Suprapubic skin (tissue), 4 donors: ENCODE measurements at regions not wholly inside any gene's neighbourhood (a gene's known extent, or its start where the extent isn't known, plus 50 kb on each side); places are given as distances from the start of the nearest gene placed in this dataset.

Experiments used
- DNase-seq, 2 donors: peaks; one replicate each; pipeline ENCODE4 v3.0.0-alpha.2; 2019; ENCODE audit warnings: low spot score in 2 of 2
- H3K27ac ChIP-seq: fragments of 200-600 bp; sonication (generic); one replicate; pipeline ENCODE4 v1.5.1; 2019
- H3K27me3 ChIP-seq: fragments of 200-600 bp; sonication (generic); one replicate; pipeline ENCODE4 v1.5.1; 2019
- H3K36me3 ChIP-seq: fragments of 200-600 bp; sonication (generic); one replicate; pipeline ENCODE4 v1.5.1; 2019
- H3K4me1 ChIP-seq: fragments of 200-600 bp; sonication (generic); one replicate; pipeline ENCODE4 v1.5.1; 2019
- H3K4me3 ChIP-seq: fragments of 200-600 bp; sonication (generic); one replicate; pipeline ENCODE4 v1.5.1; 2019; ENCODE audit warnings: mild to moderate bottlenecking
- H3K9me3 ChIP-seq: fragments of 200-600 bp; sonication (generic); one replicate; pipeline ENCODE4 v1.5.1; 2019
- CTCF ChIP-seq, 2 donors: fragments of 200-600 bp in 1 of 2; fragments of 450-650 bp in 1 of 2; sonication (generic) in 1 of 2; IDR thresholded peaks; one replicate each; pipeline ENCODE4 v1.5.1; 2016 to 2019; ENCODE audit warnings: antibody characterized with exemption in 2 of 2, mild to moderate bottlenecking in 1 of 2, moderate library complexity in 1 of 2
- EP300 ChIP-seq: sonication (generic); formaldehyde crosslinking; IDR thresholded peaks from one replicate; pipeline ENCODE4 v1.6.1; 2017; ENCODE audit warnings: antibody characterized with exemption
- POLR2A ChIP-seq, 2 donors: fragments of 450-650 bp; IDR thresholded peaks; one replicate each; pipeline ENCODE4 v1.6.1; 2017; ENCODE audit warnings: antibody characterized with exemption in 2 of 2, mild to moderate bottlenecking in 2 of 2, moderate library complexity in 2 of 2
- POLR2AphosphoS5 ChIP-seq, 3 donors: sonication (generic); formaldehyde crosslinking; IDR thresholded peaks; one replicate each; pipeline ENCODE4 v1.6.1; 2017; ENCODE audit warnings: antibody characterized with exemption in 3 of 3
- WGBS: methylation state at CpG from one replicate; pipeline ENCODE4 v1.1.5; 2018; 5-methylcytosine and 5-hydroxymethylcytosine counted together

- 20% methylated on average over 4 of the region's 4 CpGs for WGBS
- no peak for DNase-seq
- TF ChIP-seq CTCF (IDR thresholded peaks at IDR 0.05): no peak
- TF ChIP-seq POLR2AphosphoS5 (IDR thresholded peaks at IDR 0.05): no peak
- no peak for TF ChIP-seq EP300
- no peak for TF ChIP-seq POLR2A (IDR thresholded peaks at IDR 0.05)
- no peaks in the 10 kb centered on the region for H3K9me3 ChIP-seq
- peaks cover 8% of the 10 kb centered on the region for H3K27me3 ChIP-seq
- H3K36me3 ChIP-seq: no peaks in the 10 kb centered on the region
- no peak overlapping the region for H3K4me3 ChIP-seq
- H3K4me1 ChIP-seq: no peaks in the 10 kb centered on the region
- H3K27ac ChIP-seq: no peak overlapping the region
Observed at GRCh38 chr10:28410420-28411135, 107.7 kb upstream of the MPP7 start.

GRCh38 chr10:28411136-28411460 is 108.2 kb upstream of the MPP7 start:
- H3K27ac ChIP-seq: peak overlapping the region; percentile 0
- peaks cover 8% of the 10 kb centered on the region for H3K27me3 ChIP-seq
- no peaks in the 10 kb centered on the region for H3K4me1 ChIP-seq
- TF ChIP-seq EP300 (no peak), POLR2A (IDR thresholded peaks at IDR 0.05) (no peak), CTCF (IDR thresholded peaks at IDR 0.05) (no peak), POLR2AphosphoS5 (IDR thresholded peaks at IDR 0.05) (no peak)
- no peaks in the 10 kb centered on the region for H3K36me3 ChIP-seq
- no peak for DNase-seq
- 100% methylated on average over 2 of the region's 6 CpGs for WGBS
- H3K9me3 ChIP-seq: no peaks in the 10 kb centered on the region
- no peak overlapping the region for H3K4me3 ChIP-seq

GRCh38 chr10:28411648-28412047 is 108.8 kb upstream of the MPP7 start:
- H3K27me3 ChIP-seq: peaks cover 8% of the 10 kb centered on the region
- 63% methylated on average over 4 of the region's 4 CpGs for WGBS

GRCh38 chr10:28418069-28418468 is 114.8 kb upstream of the WAC start:
- 86% methylated on average over 2 of the region's 2 CpGs for WGBS
- Histone ChIP-seq H3K4me3 (no peak overlapping the region), H3K9me3 (no peaks in the 10 kb centered on the region), H3K27ac (no peak overlapping the region), H3K27me3 (no peaks in the 10 kb centered on the region), H3K4me1 (no peaks in the 10 kb centered on the region), H3K36me3 (no peaks in the 10 kb centered on the region)
- TF ChIP-seq POLR2AphosphoS5 (IDR thresholded peaks at IDR 0.05): no peak
- no peak for DNase-seq

More at GRCh38 chr10:28411648-28412047, 108.8 kb upstream of the MPP7 start:
- Histone ChIP-seq H3K9me3 (no peaks in the 10 kb centered on the region), H3K4me1 (no peaks in the 10 kb centered on the region), H3K4me3 (no peak overlapping the region), H3K27ac (peak overlapping the region; percentile 0), H3K36me3 (no peaks in the 10 kb centered on the region)
- TF ChIP-seq POLR2A (IDR thresholded peaks at IDR 0.05) (no peak), EP300 (no peak), CTCF (IDR thresholded peaks at IDR 0.05) (no peak), POLR2AphosphoS5 (IDR thresholded peaks at IDR 0.05) (no peak)
- no peak for DNase-seq

- Histone ChIP-seq H3K36me3 (no peaks in the 10 kb centered on the region), H3K9me3 (no peaks in the 10 kb centered on the region), H3K27ac (no peak overlapping the region), H3K4me1 (no peaks in the 10 kb centered on the region), H3K4me3 (no peak overlapping the region), H3K27me3 (no peaks in the 10 kb centered on the region)
- DNase-seq: no peak
- TF ChIP-seq EP300 (no peak), CTCF (IDR thresholded peaks at IDR 0.05) (no peak), POLR2A (IDR thresholded peaks at IDR 0.05) (no peak), POLR2AphosphoS5 (IDR thresholded peaks at IDR 0.05) (no peak)
- WGBS: 77% methylated on average over 3 of the region's 3 CpGs
Observed at GRCh38 chr10:28425422-28425821, 107.5 kb upstream of the WAC start.
